ENCODE measurements at regions not wholly inside any gene's neighbourhood (a gene's known extent, or its start where the extent isn't known, plus 50 kb on each side); places are given as distances from the start of the nearest gene placed in this dataset.

- no peaks in the 10 kb centered on the region for H3K27me3 Mint-ChIP-seq
- H3K9me3 Mint-ChIP-seq, result no peaks in the 10 kb centered on the region
- Histone ChIP-seq H3K4me3 (ENCODE audit: control insufficient read depth in 1 of 2, extremely low read depth in 1 of 2, low read length in 1 of 2) (no peak overlapping the region), H3K9me3 (no peaks in the 10 kb centered on the region), H3K36me3 (ENCODE audit: control insufficient read depth in 2 of 2, extremely low read depth in 1 of 2, insufficient read depth in 1 of 2, low read length in 1 of 2) (no peaks in the 10 kb centered on the region), H3K4me1 (ENCODE audit: control insufficient read depth in 1 of 2, extremely low read depth in 1 of 2, insufficient read depth in 2 of 2, low read length in 2 of 2) (no peaks in the 10 kb centered on the region), H3K27me3 (replicated peaks in 1 of 2; ENCODE audit: control insufficient read depth in 2 of 2, extremely low read depth in 1 of 2, insufficient read depth in 2 of 2, low read length in 1 of 2) (no peaks in the 10 kb centered on the region), H3K27ac (ENCODE audit: low read length) (no peak overlapping the region)
- ATAC-seq (replicated peaks in 1 of 4) (no peak), DNase-seq (no peak)
- no peaks in the 10 kb centered on the region for H3K36me3 Mint-ChIP-seq
- WGBS (ENCODE audit: insufficient coverage), result no CpG with 5 or more reads among the region's 13 CpGs
- POLR2A ChIA-PET, result no interaction called here
- H3K4me1 Mint-ChIP-seq, result no peaks in the 10 kb centered on the region
- no peak overlapping the region for H3K4me3 Mint-ChIP-seq
- no peak overlapping the region for H3K27ac Mint-ChIP-seq
- CTCF ChIA-PET, result no interaction called here
Observed at GRCh38 chr13:83992566-83993358, 110.5 kb upstream of the SLITRK1 start.

- WGBS (ENCODE audit: insufficient coverage), result no CpG with 5 or more reads among the region's 1 CpG
- Histone ChIP-seq H3K4me1 (ENCODE audit: control insufficient read depth in 1 of 2, extremely low read depth in 1 of 2, insufficient read depth in 2 of 2, low read length in 2 of 2) (no peaks in the 10 kb centered on the region), H3K4me3 (ENCODE audit: control insufficient read depth in 1 of 2, extremely low read depth in 1 of 2, low read length in 1 of 2) (no peak overlapping the region), H3K27me3 (replicated peaks in 1 of 2; ENCODE audit: control insufficient read depth in 2 of 2, extremely low read depth in 1 of 2, insufficient read depth in 2 of 2, low read length in 1 of 2) (no peaks in the 10 kb centered on the region), H3K27ac (ENCODE audit: low read length) (no peak overlapping the region), H3K9me3 (no peaks in the 10 kb centered on the region), H3K36me3 (ENCODE audit: control insufficient read depth in 2 of 2, extremely low read depth in 1 of 2, insufficient read depth in 1 of 2, low read length in 1 of 2) (no peaks in the 10 kb centered on the region)
- ATAC-seq (replicated peaks in 1 of 4), result no peak
- ChIA-PET POLR2A (no interaction called here), CTCF (no interaction called here)
- H3K9me3 Mint-ChIP-seq, result peaks cover 0 to 4% (median 4%) of the 10 kb centered on the region in 3 donors
- no peaks in the 10 kb centered on the region for H3K27me3 Mint-ChIP-seq
- H3K4me3 Mint-ChIP-seq, result no peak overlapping the region
- peaks cover 0 to 3% (median 3%) of the 10 kb centered on the region in 3 donors for H3K4me1 Mint-ChIP-seq
- no peak for DNase-seq
- no peaks in the 10 kb centered on the region for H3K36me3 Mint-ChIP-seq
- H3K27ac Mint-ChIP-seq, result no peak overlapping the region
Observed at GRCh38 chr13:83987394-83987793, 105.1 kb upstream of the SLITRK1 start.

GRCh38 chr13:83984793-83985192 lies 102.5 kb upstream of the SLITRK1 start:
- DNase-seq (no peak), ATAC-seq (replicated peaks in 1 of 4) (no peak)
- Histone ChIP-seq H3K9me3 (no peaks in the 10 kb centered on the region), H3K4me1 (ENCODE audit: control insufficient read depth in 1 of 2, extremely low read depth in 1 of 2, insufficient read depth in 2 of 2, low read length in 2 of 2) (no peaks in the 10 kb centered on the region), H3K36me3 (ENCODE audit: control insufficient read depth in 2 of 2, extremely low read depth in 1 of 2, insufficient read depth in 1 of 2, low read length in 1 of 2) (no peaks in the 10 kb centered on the region), H3K27ac (ENCODE audit: low read length) (no peak overlapping the region), H3K4me3 (ENCODE audit: control insufficient read depth in 1 of 2, extremely low read depth in 1 of 2, low read length in 1 of 2) (no peak overlapping the region), H3K27me3 (replicated peaks in 1 of 2; ENCODE audit: control insufficient read depth in 2 of 2, extremely low read depth in 1 of 2, insufficient read depth in 2 of 2, low read length in 1 of 2) (no peaks in the 10 kb centered on the region)
- Mint-ChIP-seq H3K4me3 (no peak overlapping the region), H3K27ac (no peak overlapping the region), H3K36me3 (no peaks in the 10 kb centered on the region), H3K4me1 (peaks cover 0 to 3% (median 3%) of the 10 kb centered on the region in 3 donors), H3K27me3 (no peaks in the 10 kb centered on the region), H3K9me3 (peaks cover 0 to 4% (median 4%) of the 10 kb centered on the region in 3 donors)
- POLR2A ChIA-PET, result no interaction called here
- WGBS (ENCODE audit: insufficient coverage), result 67% methylated on average over 1 of the region's 1 CpG
- CTCF ChIA-PET, result no interaction called here

- no peaks in the 10 kb centered on the region for H3K36me3 Mint-ChIP-seq
- DNase-seq (no peak), ATAC-seq (replicated peaks in 1 of 4) (no peak)
- H3K27me3 Mint-ChIP-seq, result no peaks in the 10 kb centered on the region
- peaks cover 7 to 8% (median 7%) of the 10 kb centered on the region in 3 donors for H3K4me1 Mint-ChIP-seq
- H3K9me3 Mint-ChIP-seq, result no peaks in the 10 kb centered on the region
- H3K27ac Mint-ChIP-seq, result no peak overlapping the region
- H3K27me3 ChIP-seq (replicated peaks in 1 of 2; ENCODE audit: control insufficient read depth in 2 of 2, extremely low read depth in 1 of 2, insufficient read depth in 2 of 2, low read length in 1 of 2), result no peaks in the 10 kb centered on the region
- no peaks in the 10 kb centered on the region for H3K36me3 ChIP-seq (ENCODE audit: control insufficient read depth in 2 of 2, extremely low read depth in 1 of 2, insufficient read depth in 1 of 2, low read length in 1 of 2)
- peaks cover 0 to 2% of the 10 kb centered on the region in 2 experiments for H3K4me1 ChIP-seq (ENCODE audit: control insufficient read depth in 1 of 2, extremely low read depth in 1 of 2, insufficient read depth in 2 of 2, low read length in 2 of 2)
- ChIA-PET POLR2A (no interaction called here), CTCF (no interaction called here)
- H3K27ac ChIP-seq (ENCODE audit: low read length), result no peak overlapping the region
- no peak overlapping the region for H3K4me3 Mint-ChIP-seq
- H3K4me3 ChIP-seq (ENCODE audit: control insufficient read depth in 1 of 2, extremely low read depth in 1 of 2, low read length in 1 of 2), result no peak overlapping the region
- H3K9me3 ChIP-seq, result no peaks in the 10 kb centered on the region
- 80% methylated on average over 2 of the region's 5 CpGs for WGBS (ENCODE audit: insufficient coverage)
Observed at GRCh38 chr13:83980331-83980730, 98.1 kb upstream of the SLITRK1 start.

GRCh38 chr13:83975655-83976165 lies 93.4 kb upstream of the SLITRK1 start:
- Histone ChIP-seq H3K27ac (ENCODE audit: low read length) (no peak overlapping the region), H3K36me3 (ENCODE audit: control insufficient read depth in 2 of 2, extremely low read depth in 1 of 2, insufficient read depth in 1 of 2, low read length in 1 of 2) (no peaks in the 10 kb centered on the region), H3K4me3 (ENCODE audit: control insufficient read depth in 1 of 2, extremely low read depth in 1 of 2, low read length in 1 of 2) (no peak overlapping the region), H3K9me3 (no peaks in the 10 kb centered on the region), H3K4me1 (ENCODE audit: control insufficient read depth in 1 of 2, extremely low read depth in 1 of 2, insufficient read depth in 2 of 2, low read length in 2 of 2) (peaks cover 0 to 2% of the 10 kb centered on the region in 2 experiments), H3K27me3 (replicated peaks in 1 of 2; ENCODE audit: control insufficient read depth in 2 of 2, extremely low read depth in 1 of 2, insufficient read depth in 2 of 2, low read length in 1 of 2) (no peaks in the 10 kb centered on the region)
- H3K9me3 Mint-ChIP-seq, result no peaks in the 10 kb centered on the region
- H3K27ac Mint-ChIP-seq, result no peak overlapping the region
- H3K4me1 Mint-ChIP-seq, result peaks cover 7 to 12% (median 10%) of the 10 kb centered on the region in 3 donors
- POLR2A ChIA-PET, result no interaction called here
- no peaks in the 10 kb centered on the region for H3K36me3 Mint-ChIP-seq
- H3K4me3 Mint-ChIP-seq, result no peak overlapping the region
- ATAC-seq (replicated peaks in 1 of 4) (no peak), DNase-seq (peak in 1 of 35 experiments; percentile 5)
- CTCF ChIA-PET, result no interaction called here
- no peaks in the 10 kb centered on the region for H3K27me3 Mint-ChIP-seq

- H3K27ac Mint-ChIP-seq, result no peak overlapping the region
Observed at GRCh38 chr13:83958531-83958930, 76.3 kb upstream of the SLITRK1 start.

More at GRCh38 chr13:83958531-83958930, 76.3 kb upstream of the SLITRK1 start:
- Histone ChIP-seq H3K27me3 (replicated peaks in 1 of 2; ENCODE audit: control insufficient read depth in 2 of 2, extremely low read depth in 1 of 2, insufficient read depth in 2 of 2, low read length in 1 of 2) (no peaks in the 10 kb centered on the region), H3K9me3 (no peaks in the 10 kb centered on the region), H3K4me3 (ENCODE audit: control insufficient read depth in 1 of 2, extremely low read depth in 1 of 2, low read length in 1 of 2) (no peak overlapping the region), H3K36me3 (ENCODE audit: control insufficient read depth in 2 of 2, extremely low read depth in 1 of 2, insufficient read depth in 1 of 2, low read length in 1 of 2) (no peaks in the 10 kb centered on the region), H3K4me1 (ENCODE audit: control insufficient read depth in 1 of 2, extremely low read depth in 1 of 2, insufficient read depth in 2 of 2, low read length in 2 of 2) (no peaks in the 10 kb centered on the region), H3K27ac (ENCODE audit: low read length) (no peak overlapping the region)
- ChIA-PET POLR2A (no interaction called here), CTCF (no interaction called here)
- Mint-ChIP-seq H3K36me3 (no peaks in the 10 kb centered on the region), H3K27me3 (no peaks in the 10 kb centered on the region), H3K9me3 (no peaks in the 10 kb centered on the region), H3K4me1 (no peaks in the 10 kb centered on the region), H3K4me3 (no peak overlapping the region)
- WGBS (ENCODE audit: insufficient coverage), result no CpG with 5 or more reads among the region's 1 CpG
- ATAC-seq (replicated peaks in 1 of 4), result no peak
- no peak for DNase-seq
